ENCODE measurements at regions not wholly inside any gene's neighbourhood (a gene's known extent, or its start where the extent isn't known, plus 50 kb on each side); places are given as distances from the start of the nearest gene placed in this dataset.

- no peak for TF ChIP-seq EZH2 (IDR thresholded peaks at IDR 0.05; ENCODE audit: low read length, missing control alignments)
- no peak for TF ChIP-seq CTCF (conservative IDR thresholded peaks at IDR 0.05 in 1 of 2, IDR thresholded peaks at IDR 0.05 in 1 of 2; ENCODE audit: low read depth in 1 of 2, low read length in 2 of 2)
- no peak overlapping the region for H2AFZ ChIP-seq (ENCODE audit: low read length)
- H3K9ac ChIP-seq (ENCODE audit: insufficient read depth, low read length): no peak overlapping the region
Observed at GRCh38 chr13:50448535-50448998, 394.9 kb downstream of the DLEU7 start.

GRCh38 chr13:50449465-50449864 lies 394.0 kb downstream of the DLEU7 start:
- DNase-seq (ENCODE audit: low read depth in 2 of 2): no peak
- no peak overlapping the region for H3K4me2 ChIP-seq (ENCODE audit: extremely low read depth, insufficient read depth, low read length)
- no peak overlapping the region for H3K27ac ChIP-seq (ENCODE audit: insufficient read depth, low read length)
- no peaks in the 10 kb centered on the region for H3K9me3 ChIP-seq (ENCODE audit: control insufficient read depth, insufficient read depth, low read depth, low read length)
- no peaks in the 10 kb centered on the region for H4K20me1 ChIP-seq (ENCODE audit: control insufficient read depth, extremely low read depth, insufficient read depth, low read length)
- no peak overlapping the region for H3K9ac ChIP-seq (ENCODE audit: insufficient read depth, low read length)
- H3K4me1 ChIP-seq (ENCODE audit: control insufficient read depth, extremely low read depth, insufficient read depth, low read length): no peaks in the 10 kb centered on the region
- H3K27me3 ChIP-seq (ENCODE audit: control insufficient read depth, insufficient read depth, low read length): no peaks in the 10 kb centered on the region
- TF ChIP-seq EZH2 (IDR thresholded peaks at IDR 0.05; ENCODE audit: low read length, missing control alignments) (no peak), CTCF (conservative IDR thresholded peaks at IDR 0.05 in 1 of 2, IDR thresholded peaks at IDR 0.05 in 1 of 2; ENCODE audit: low read depth in 1 of 2, low read length in 2 of 2) (no peak)
- no peaks in the 10 kb centered on the region for H3K79me2 ChIP-seq (ENCODE audit: control insufficient read depth, insufficient read depth, low read length)
- H2AFZ ChIP-seq (ENCODE audit: low read length): no peak overlapping the region
- no peak overlapping the region for H3K4me3 ChIP-seq (replicated peaks in 1 of 4; ENCODE audit: control extremely low read depth in 1 of 4, insufficient read depth in 1 of 4, low read depth in 3 of 4, low read length in 4 of 4)
- no peaks in the 10 kb centered on the region for H3K36me3 ChIP-seq (ENCODE audit: control insufficient read depth, insufficient read depth, low read length)

More at GRCh38 chr13:50448535-50448998, 394.9 kb downstream of the DLEU7 start:
- no peak for DNase-seq (ENCODE audit: low read depth in 2 of 2)
- no peaks in the 10 kb centered on the region for H3K36me3 ChIP-seq (ENCODE audit: control insufficient read depth, insufficient read depth, low read length)
- no peak overlapping the region for H3K4me3 ChIP-seq (replicated peaks in 1 of 4; ENCODE audit: control extremely low read depth in 1 of 4, insufficient read depth in 1 of 4, low read depth in 3 of 4, low read length in 4 of 4)
- H3K27me3 ChIP-seq (ENCODE audit: control insufficient read depth, insufficient read depth, low read length): no peaks in the 10 kb centered on the region
- H3K79me2 ChIP-seq (ENCODE audit: control insufficient read depth, insufficient read depth, low read length): no peaks in the 10 kb centered on the region
- no peak overlapping the region for H3K4me2 ChIP-seq (ENCODE audit: extremely low read depth, insufficient read depth, low read length)
- no peaks in the 10 kb centered on the region for H4K20me1 ChIP-seq (ENCODE audit: control insufficient read depth, extremely low read depth, insufficient read depth, low read length)
- no peaks in the 10 kb centered on the region for H3K4me1 ChIP-seq (ENCODE audit: control insufficient read depth, extremely low read depth, insufficient read depth, low read length)
- no peaks in the 10 kb centered on the region for H3K9me3 ChIP-seq (ENCODE audit: control insufficient read depth, insufficient read depth, low read depth, low read length)
- H3K27ac ChIP-seq (ENCODE audit: insufficient read depth, low read length): no peak overlapping the region

GRCh38 chr13:50450279-50450678 lies 393.2 kb downstream of the DLEU7 start:
- TF ChIP-seq CTCF (conservative IDR thresholded peaks at IDR 0.05 in 1 of 2, IDR thresholded peaks at IDR 0.05 in 1 of 2; ENCODE audit: low read depth in 1 of 2, low read length in 2 of 2): no peak
- Histone ChIP-seq H3K27ac (ENCODE audit: insufficient read depth, low read length) (no peak overlapping the region), H3K4me1 (ENCODE audit: control insufficient read depth, extremely low read depth, insufficient read depth, low read length) (no peaks in the 10 kb centered on the region), H3K4me2 (ENCODE audit: extremely low read depth, insufficient read depth, low read length) (no peak overlapping the region), H4K20me1 (ENCODE audit: control insufficient read depth, extremely low read depth, insufficient read depth, low read length) (no peaks in the 10 kb centered on the region), H3K79me2 (ENCODE audit: control insufficient read depth, insufficient read depth, low read length) (no peaks in the 10 kb centered on the region), H3K4me3 (replicated peaks in 1 of 4; ENCODE audit: control extremely low read depth in 1 of 4, insufficient read depth in 1 of 4, low read depth in 3 of 4, low read length in 4 of 4) (no peak overlapping the region), H2AFZ (ENCODE audit: low read length) (no peak overlapping the region), H3K27me3 (ENCODE audit: control insufficient read depth, insufficient read depth, low read length) (no peaks in the 10 kb centered on the region), H3K9ac (ENCODE audit: insufficient read depth, low read length) (no peak overlapping the region), H3K36me3 (ENCODE audit: control insufficient read depth, insufficient read depth, low read length) (no peaks in the 10 kb centered on the region), H3K9me3 (ENCODE audit: control insufficient read depth, insufficient read depth, low read depth, low read length) (no peaks in the 10 kb centered on the region)
- no peak for DNase-seq (ENCODE audit: low read depth in 2 of 2)

Measured in fibroblast of lung (primary cell).